Right ventricle myocardium inferior (tissue), 1 donor: ENCODE measurements at regions not wholly inside any gene's neighbourhood (a gene's known extent, or its start where the extent isn't known, plus 50 kb on each side); places are given as distances from the start of the nearest gene placed in this dataset.

Experiments used
- ATAC-seq: fragments of 200-7000 bp; cut with Tn5 transposase; one replicate; pipeline ENCODE4 v1.9.1; 2020; ENCODE audit warnings: mild to moderate bottlenecking, moderate library complexity
- DNase-seq: peaks from one replicate; pipeline ENCODE4 v3.0.0; 2021; ENCODE audit errors: missing footprints
- intact Hi-C: fragments of 100-400 bp; cut with DNase I; formaldehyde crosslinking; loops from one replicate; pipeline ENCODE4 v1.11.0; 2022
- donor health status: DM: no; HTN: yes; CAD: no; lungs with severe emphysema.

GRCh38 chr1:18037651-18038050 lies 69.9 kb upstream of the IGSF21 start:
- intact Hi-C loops, result no loop called here
- DNase-seq (no peak), ATAC-seq (no peak)

GRCh38 chr1:18038051-18038450 lies 69.5 kb upstream of the IGSF21 start:
- ATAC-seq (no peak), DNase-seq (no peak)
- intact Hi-C loops, result no loop called here

DNA sequence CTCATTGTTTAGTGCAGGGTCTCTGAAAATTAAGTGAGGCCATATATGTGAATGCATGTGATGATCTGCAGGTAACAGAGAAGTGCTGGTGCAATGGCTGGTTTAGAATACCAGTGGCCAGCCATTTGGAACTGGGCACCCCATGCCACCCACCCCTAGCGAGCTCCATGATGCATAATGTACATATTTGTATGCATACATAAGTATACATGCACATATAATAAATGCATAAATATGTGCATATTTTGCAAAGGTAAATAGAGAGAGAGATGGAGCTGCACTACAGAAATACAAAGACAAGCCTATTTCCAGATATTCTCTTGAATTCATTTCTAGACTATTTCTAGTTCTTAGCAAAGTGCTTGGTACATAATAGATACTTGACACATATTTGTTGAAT lies 68.5 kb upstream of the IGSF21 start:
- no peak for ATAC-seq
- DNase-seq, result no peak
- intact Hi-C loops, result no loop called here

- peak; percentile 75 for ATAC-seq
- no peak for DNase-seq
- intact Hi-C loops, result no loop called here
Measured at GRCh38 chr1:18041102-18041501, 66.5 kb upstream of the IGSF21 start.

GRCh38 chr1:18041685-18042355 lies 65.8 kb upstream of the IGSF21 start:
- ATAC-seq, result no peak
- intact Hi-C loops, result no loop called here
- no peak for DNase-seq

DNA sequence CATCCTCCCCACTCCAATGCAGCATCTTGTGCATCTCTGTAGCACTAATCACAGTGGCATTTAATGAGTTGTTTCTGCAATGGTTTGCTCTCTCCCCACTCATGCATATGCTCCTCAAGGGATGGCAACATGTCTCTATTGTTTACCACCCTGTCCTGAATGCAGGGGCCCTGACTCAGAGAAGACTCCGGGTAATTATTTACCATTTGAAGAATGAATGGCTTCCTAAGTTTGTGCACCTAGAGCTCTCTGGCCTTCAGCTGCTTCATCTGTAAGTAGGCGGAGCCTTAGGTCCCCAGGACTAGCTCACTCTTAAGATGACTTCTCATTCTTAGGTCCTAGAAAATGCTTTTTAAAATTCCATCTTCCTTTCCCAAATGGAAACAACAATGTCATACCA lies 63.7 kb upstream of the IGSF21 start:
- intact Hi-C loops, result no loop called here
- no peak for ATAC-seq
- DNase-seq, result no peak

- ATAC-seq, result no peak
Measured at GRCh38 chr1:18045203-18045602, 62.4 kb upstream of the IGSF21 start.

GRCh38 chr1:18045621-18046020 lies 62.0 kb upstream of the IGSF21 start:
- ATAC-seq (no peak), DNase-seq (no peak)
- intact Hi-C loops, result no loop called here

More at GRCh38 chr1:18045203-18045602, 62.4 kb upstream of the IGSF21 start:
- no peak for DNase-seq
- intact Hi-C loops, result no loop called here

DNA sequence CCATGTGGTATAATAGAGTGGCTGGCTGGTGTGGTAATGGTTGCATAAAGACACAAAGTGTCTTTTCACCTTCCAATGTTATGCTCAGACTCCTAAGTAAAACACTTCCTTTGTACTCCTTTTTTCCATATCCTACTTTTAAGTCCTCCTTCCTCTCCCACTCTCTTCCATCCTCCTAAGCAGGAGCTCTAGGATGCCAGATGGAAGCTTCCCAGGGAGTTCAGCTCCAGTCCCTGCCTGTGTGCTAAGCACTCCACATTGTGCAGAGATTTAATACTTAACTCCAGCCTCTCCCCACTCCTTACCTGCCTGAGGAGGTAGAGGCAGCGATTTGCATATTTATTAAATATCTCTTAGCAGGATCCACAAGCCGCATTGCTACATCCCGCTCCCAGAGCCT lies 60.5 kb upstream of the IGSF21 start:
- ATAC-seq, result no peak
- no peak for DNase-seq
- intact Hi-C loops, result no loop called here

DNA sequence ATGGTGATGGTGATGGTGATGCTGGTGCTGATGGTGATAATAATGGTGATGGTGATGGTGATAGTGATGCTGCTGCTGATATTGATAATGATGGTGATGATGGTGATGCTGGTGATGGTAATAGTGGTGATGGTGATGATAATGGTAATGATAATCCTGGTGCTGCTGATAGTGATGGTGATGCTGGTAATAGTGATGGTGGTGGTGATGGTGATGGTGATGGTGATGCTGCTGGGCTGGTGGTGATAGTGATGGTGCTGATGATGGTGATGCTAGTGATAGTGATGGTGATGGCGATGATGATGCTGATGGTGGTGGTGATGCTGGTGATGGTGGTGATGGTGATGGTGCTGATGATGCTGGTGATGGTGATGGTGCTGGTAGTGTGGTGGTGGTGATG lies 58.4 kb upstream of the IGSF21 start:
- DNase-seq, result no peak
- intact Hi-C loops, result no loop called here
- no peak for ATAC-seq

DNA sequence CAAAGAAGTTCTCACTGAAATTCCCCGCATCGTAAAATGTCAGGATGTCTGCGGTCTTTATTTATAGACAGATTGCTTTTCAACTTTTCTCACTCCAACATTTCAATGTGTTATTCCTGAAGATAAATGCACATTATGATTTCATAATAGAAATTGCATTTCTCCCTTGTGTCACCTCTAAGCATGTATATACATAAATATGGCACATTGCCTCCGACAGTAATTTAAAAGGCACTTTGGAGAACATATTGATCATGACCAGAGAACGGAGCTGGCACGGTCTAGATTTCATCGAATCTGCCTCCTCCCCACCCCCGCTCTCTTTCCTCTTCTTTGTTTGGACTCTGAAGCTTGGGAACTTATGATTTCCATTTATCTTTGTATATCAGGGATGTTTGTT lies 54.9 kb upstream of the IGSF21 start:
- intact Hi-C loops, result no loop called here
- ATAC-seq (no peak), DNase-seq (no peak)

DNA sequence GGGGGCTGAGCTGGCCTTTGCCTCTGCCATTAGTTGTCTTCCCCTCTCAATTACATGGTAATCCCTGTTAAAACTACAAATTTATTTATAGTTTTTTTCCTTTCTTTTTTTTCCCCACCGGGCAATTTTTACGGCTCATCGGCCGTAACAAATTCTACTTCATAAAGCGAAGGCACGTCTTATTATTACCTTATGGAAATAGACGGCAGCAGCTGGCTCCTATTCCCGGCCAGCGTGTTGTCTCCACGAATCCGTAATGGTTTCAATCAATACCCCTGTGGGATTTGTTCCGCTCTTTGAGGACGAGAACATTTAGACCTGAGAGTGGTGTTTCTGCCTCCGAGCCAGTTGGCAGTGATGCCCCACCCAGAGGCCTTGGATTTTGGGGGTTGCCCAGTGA lies 52.4 kb upstream of the IGSF21 start:
- intact Hi-C loops, result no loop called here
- DNase-seq, result no peak
- ATAC-seq, result no peak

GRCh38 chr1:18056545-18056944 lies 51.1 kb upstream of the IGSF21 start:
- DNase-seq (no peak), ATAC-seq (no peak)

DNA sequence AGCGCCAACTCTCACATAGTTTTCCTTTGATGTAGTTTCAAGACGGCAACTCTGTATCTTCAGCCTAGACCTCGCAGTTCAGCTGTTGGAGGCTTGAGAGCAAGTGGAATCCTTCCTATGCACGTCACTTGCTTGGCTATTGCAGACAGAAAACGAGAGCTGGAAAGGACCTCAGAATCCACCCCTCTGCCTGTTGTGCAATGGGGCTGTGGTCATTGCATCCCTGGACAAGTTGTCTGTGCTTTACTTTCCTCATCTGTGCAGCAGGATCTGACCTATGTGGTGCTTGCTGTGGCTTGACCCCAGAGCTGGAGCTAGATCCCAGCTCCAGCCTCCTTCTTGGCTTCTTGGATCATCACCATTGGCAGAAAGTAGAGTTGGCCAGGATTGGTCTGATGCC lies 50.0 kb upstream of the IGSF21 start:
- ATAC-seq, result no peak
- no peak for DNase-seq
- intact Hi-C loops, result no loop called here

More at GRCh38 chr1:18056545-18056944, 51.1 kb upstream of the IGSF21 start:
- intact Hi-C loops, result no loop called here
